Heart right ventricle (tissue), 16 donors: ENCODE measurements at regions not wholly inside any gene's neighbourhood (a gene's known extent, or its start where the extent isn't known, plus 50 kb on each side); places are given as distances from the start of the nearest gene placed in this dataset.

Experiments
- ATAC-seq, 8 donors: fragments of 200-7000 bp; cut with Tn5 transposase; one replicate each; pipeline ENCODE4 v1.9.1; 2020; ENCODE audit warnings: mild to moderate bottlenecking in 8 of 8, moderate library complexity in 8 of 8, moderate number of reproducible peaks in 1 of 8
- DNase-seq, 2 donors: peaks; one replicate each; pipeline ENCODE4 v3.0.0-alpha.2; 2020
- H3K27ac ChIP-seq, 10 donors: fragments of 200-600 bp; sonication (generic) in 2 of 10; one replicate each; pipeline versions ENCODE4 v1.5.0 to v1.8.0; 2020 to 2022; ENCODE audit warnings: mild to moderate bottlenecking in 3 of 10
- H3K27me3 ChIP-seq, 7 donors: fragments of 200-600 bp; one replicate each; pipeline ENCODE4 v1.8.0; 2021 to 2022; ENCODE audit warnings: mild to moderate bottlenecking in 2 of 7
- H3K36me3 ChIP-seq, 9 donors: fragments of 200-600 bp; sonication (generic) in 1 of 9; one replicate each; pipeline versions ENCODE4 v1.5.0 to v1.8.0; 2020 to 2022; ENCODE audit warnings: mild to moderate bottlenecking in 2 of 9
- H3K4me1 ChIP-seq, 9 donors: fragments of 200-600 bp; sonication (generic) in 1 of 9; one replicate each; pipeline versions ENCODE4 v1.5.0 to v1.8.0; 2020 to 2022; ENCODE audit warnings: mild to moderate bottlenecking in 4 of 9
- H3K4me3 ChIP-seq, 10 donors: fragments of 200-600 bp; sonication (generic) in 2 of 10; one replicate each; pipeline versions ENCODE4 v1.5.0 to v1.8.0; 2020 to 2022; ENCODE audit warnings: mild to moderate bottlenecking in 7 of 10, moderate library complexity in 2 of 10
- H3K9me3 ChIP-seq, 11 donors: fragments of 200-600 bp in 10 of 11; sonication (generic) in 2 of 11; one replicate each; pipeline versions ENCODE4 v1.5.0 to v1.8.0; 2013 to 2022; ENCODE audit warnings: mild to moderate bottlenecking in 2 of 11, control low read depth in 1 of 11, moderate library complexity in 1 of 11
- CTCF ChIP-seq, 9 donors: fragments of 200-600 bp; sonication (generic) in 2 of 9; IDR thresholded peaks; one replicate each; pipeline versions ENCODE4 v1.5.0 to v1.8.0; 2021 to 2022; ENCODE audit warnings: antibody characterized with exemption in 9 of 9, mild to moderate bottlenecking in 5 of 9, moderate library complexity in 1 of 9
- WGBS, 2 donors: extraction: QIAGEN DNeasy Blood & Tissue Kit; methylation state at CpG; one replicate each; pipeline ENCODE4 v1.1.7; 2013; ENCODE audit warnings: inconsistent platforms in 1 of 2; 5-methylcytosine and 5-hydroxymethylcytosine counted together
- intact Hi-C, 10 donors: fragments of 100-400 bp; cut with DNase I; formaldehyde crosslinking; loops; one replicate each; pipeline versions ENCODE4 v1.11.1 to v1.14.2; 2022
- donor health status: Arrhythmogenic right ventricular cardiomyopathy.
- donor health status: ischemic (EF 13 %, LVEDD 7.1; RV severe dilation, severe dysfunction).
- donor health status: healthy with polysubstance abuse.
- donor health status: DM: no; HTN: yes; CAD: no.
- donor health status: DM: no; HTN: no; CAD: no.
- donor health status: ischemic (EF 25% LVEDD 6.9; RV normal size, moderate dysfunction).
- donor health status: ischemic (EF 25% LVEDD 5.7; RV mildly dilated, moderate dysfunction).
- donor health status: healthy.
- donor health status: DM: yes; HTN: yes; CAD: no.
- donor health status: Ischemic cardiomyopathy.
- donor health status: ischemic (EF 35%, LVEDD 5.7; RV mildly dilated, moderate dysfunction).
- donor health status: nonischemic (EF 11% LVEDD 7.7; RV severe dilation, severe dysfunction).
- donor health status: DM: yes; HTN: yes; CAD: no.
- donor health status: PGD.
- donor health status: ischemic (EF 29% LVEDD 5.4; RV normal size, mild dysfunction).
- donor health status: nonischemic (EF 23%, LVEDD 6.1; RV moderate dilation, normal function).

GRCh38 chr1:177656598-177656997 lies 313.3 kb downstream of the SEC16B start:
- DNase-seq (no peak), ATAC-seq (no peak)
- Histone ChIP-seq H3K36me3 (no peaks in the 10 kb centered on the region), H3K27me3 (peaks cover 0 to 27% (median 5%) of the 10 kb centered on the region in 7 donors), H3K4me3 (no peak overlapping the region), H3K4me1 (no peaks in the 10 kb centered on the region), H3K27ac (no peak overlapping the region), H3K9me3 (peaks cover 0 to 10% (median 0%) of the 10 kb centered on the region in 11 donors)
- no peak for TF ChIP-seq CTCF (IDR thresholded peaks at IDR 0.05)
- 89 to 90% methylated on average over 3 of the region's 3 CpGs for WGBS, 2 donors
- intact Hi-C loops, result no loop called here

- Histone ChIP-seq H3K27me3 (peaks cover 0 to 13% (median 3%) of the 10 kb centered on the region in 7 donors), H3K36me3 (no peaks in the 10 kb centered on the region), H3K4me3 (no peak overlapping the region), H3K4me1 (peaks cover 0 to 4% (median 0%) of the 10 kb centered on the region in 9 donors), H3K9me3 (peaks cover 0 to 5% (median 0%) of the 10 kb centered on the region in 11 donors), H3K27ac (peak overlapping the region in 1 of 10 donors; percentile 52)
- no peak for TF ChIP-seq CTCF (IDR thresholded peaks at IDR 0.05)
- intact Hi-C loops, result no loop called here
- 54 to 73% methylated on average over 3 of the region's 3 CpGs for WGBS, 2 donors
- ATAC-seq (peak in 6 of 8 donors; percentile 31 to 99 (median 73)), DNase-seq (no peak)
Measured at GRCh38 chr1:177650947-177651346, 318.9 kb downstream of the SEC16B start.

GRCh38 chr1:177648731-177649265 lies 321.1 kb downstream of the SEC16B start:
- Histone ChIP-seq H3K4me3 (no peak overlapping the region), H3K9me3 (peaks cover 0 to 5% (median 0%) of the 10 kb centered on the region in 11 donors), H3K27me3 (peaks cover 0 to 3% (median 0%) of the 10 kb centered on the region in 7 donors), H3K36me3 (no peaks in the 10 kb centered on the region), H3K4me1 (peaks cover 0 to 4% (median 0%) of the 10 kb centered on the region in 9 donors), H3K27ac (no peak overlapping the region)
- intact Hi-C loops, result loop anchor here in 1 of 10 donors (10.0 kb wide), 1 partner anchor 56 kb away; no protein-coding TSS in a partner anchor
- no peak for ATAC-seq
- DNase-seq, result no peak
- 70 to 77% methylated on average over 6 of the region's 6 CpGs for WGBS, 2 donors
- no peak for TF ChIP-seq CTCF (IDR thresholded peaks at IDR 0.05)

- WGBS, 2 donors, result 97 to 98% methylated on average over 1 of the region's 1 CpG
- no peak for ATAC-seq
- no peak for TF ChIP-seq CTCF (IDR thresholded peaks at IDR 0.05)
Measured at GRCh38 chr1:177648138-177648537, 321.7 kb downstream of the SEC16B start.

More at GRCh38 chr1:177648138-177648537, 321.7 kb downstream of the SEC16B start:
- H3K27me3 ChIP-seq, result no peaks in the 10 kb centered on the region
- intact Hi-C loops, result loop anchor here in 1 of 10 donors (10.0 kb wide), 1 partner anchor 57 kb away; no protein-coding TSS in a partner anchor
- H3K9me3 ChIP-seq, result peaks cover 0 to 5% (median 0%) of the 10 kb centered on the region in 11 donors
- peaks cover 0 to 4% (median 0%) of the 10 kb centered on the region in 9 donors for H3K4me1 ChIP-seq
- H3K36me3 ChIP-seq, result no peaks in the 10 kb centered on the region
- H3K4me3 ChIP-seq, result no peak overlapping the region
- no peak for DNase-seq
- H3K27ac ChIP-seq, result no peak overlapping the region
